Fibroblast of skin of abdomen (primary cell): ENCODE measurements at regions not wholly inside any gene's neighbourhood (a gene's known extent, or its start where the extent isn't known, plus 50 kb on each side); places are given as distances from the start of the nearest gene placed in this dataset.
"Not testable (repeated sequence)": the region's sequence is repeated elsewhere in the genome, so short reads cannot be mapped to it uniquely, and the experiment has no call there.

Source experiments
- DNase-seq: peaks from one replicate; pipeline ENCODE4 v3.0.0-alpha.2; 2013

DNA sequence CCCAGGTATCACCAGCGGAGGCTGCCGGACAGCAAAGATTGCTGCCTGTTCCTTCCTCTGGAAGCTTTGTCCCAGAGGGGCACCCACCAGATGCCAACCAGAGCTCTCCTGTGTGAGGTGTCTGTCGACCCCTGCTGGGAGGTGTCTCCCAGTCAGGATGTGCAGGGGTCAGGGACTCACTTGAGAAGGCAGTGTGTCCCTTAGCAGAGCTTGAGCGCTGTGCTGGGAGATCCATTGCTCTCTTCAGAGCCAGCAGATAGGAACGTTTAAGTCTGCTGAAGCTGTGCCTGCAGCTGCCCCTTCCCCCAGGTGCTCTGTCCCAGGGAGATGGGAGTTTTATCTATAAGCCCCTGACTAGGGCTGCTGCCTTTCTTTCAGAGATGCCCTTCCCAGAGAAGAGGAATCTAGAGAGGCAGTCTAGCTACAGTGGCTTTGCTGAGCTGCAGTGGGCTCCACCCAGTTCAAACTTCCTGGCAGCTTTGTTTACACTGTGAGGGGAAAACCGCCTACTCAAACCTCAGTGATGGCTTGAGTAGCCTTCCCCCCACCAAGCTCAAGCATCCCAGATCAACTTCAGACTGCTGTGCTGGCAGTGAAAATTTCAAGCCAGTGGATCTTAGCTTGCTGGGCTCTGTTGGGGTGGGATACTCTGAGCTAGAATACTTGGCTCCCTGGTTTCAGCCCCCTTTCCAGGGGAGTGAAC is 253.7 kb downstream of the SPATA31A6 start:
- not testable (repeated sequence) for DNase-seq

DNA sequence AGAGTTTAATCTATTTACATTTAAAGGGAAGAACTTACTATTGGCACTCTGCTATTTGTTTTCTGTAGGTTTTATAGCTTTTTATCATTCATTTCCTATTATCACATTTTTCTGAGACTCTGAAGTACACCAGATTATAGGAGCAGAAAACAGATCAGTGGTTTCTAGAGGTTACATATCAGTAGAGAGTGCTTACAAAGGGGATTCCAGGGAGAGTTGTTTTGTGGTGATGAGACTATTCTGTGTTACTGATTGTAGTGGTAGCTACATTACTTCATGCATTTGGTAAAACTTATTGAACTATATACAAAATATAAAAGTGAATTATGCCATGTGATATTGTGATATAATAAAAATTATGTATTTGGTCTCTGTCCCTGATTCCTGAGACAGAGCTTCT is 259.2 kb downstream of the SPATA31A6 start:
- DNase-seq: not testable (repeated sequence)

DNA sequence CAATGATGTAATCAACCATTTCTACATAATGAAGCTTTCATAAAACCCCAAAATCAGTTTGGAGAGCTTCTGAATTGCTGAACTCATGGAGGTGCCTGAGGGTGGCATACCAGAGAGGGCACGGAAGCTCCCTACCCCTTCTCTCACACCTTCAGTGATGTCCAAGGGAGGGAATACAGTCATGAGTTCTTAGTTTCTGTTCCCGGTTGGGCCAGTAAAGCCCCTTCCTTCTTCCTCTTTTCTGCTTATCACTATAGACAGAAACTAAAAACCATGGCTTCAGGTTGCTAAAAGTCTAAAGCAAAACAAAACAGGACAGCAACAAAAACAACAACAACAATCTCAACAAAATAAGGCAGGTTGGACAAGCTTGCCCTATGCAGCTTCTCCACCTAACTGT is 260.0 kb downstream of the SPATA31A6 start:
- DNase-seq: not testable (repeated sequence)

DNA sequence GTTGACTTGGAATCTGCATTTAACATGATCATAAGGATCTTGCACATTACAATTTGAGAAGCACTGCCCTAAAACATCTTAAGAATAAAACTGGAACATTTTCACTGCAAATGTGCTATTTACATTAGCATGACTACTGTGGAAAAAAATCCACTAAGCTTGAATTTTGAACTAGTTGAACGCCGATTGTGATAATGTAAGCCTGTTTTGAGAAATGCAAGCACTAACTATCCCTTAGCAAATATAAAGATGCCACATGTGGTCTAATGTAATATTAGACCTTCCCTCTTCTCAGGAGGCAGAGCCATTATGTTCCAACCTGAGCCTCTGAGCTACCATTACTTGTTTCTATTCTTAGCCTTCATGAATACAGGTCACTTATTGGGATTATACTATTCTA is 278.0 kb downstream of the SPATA31A6 start:
- DNase-seq: not testable (repeated sequence)

DNA sequence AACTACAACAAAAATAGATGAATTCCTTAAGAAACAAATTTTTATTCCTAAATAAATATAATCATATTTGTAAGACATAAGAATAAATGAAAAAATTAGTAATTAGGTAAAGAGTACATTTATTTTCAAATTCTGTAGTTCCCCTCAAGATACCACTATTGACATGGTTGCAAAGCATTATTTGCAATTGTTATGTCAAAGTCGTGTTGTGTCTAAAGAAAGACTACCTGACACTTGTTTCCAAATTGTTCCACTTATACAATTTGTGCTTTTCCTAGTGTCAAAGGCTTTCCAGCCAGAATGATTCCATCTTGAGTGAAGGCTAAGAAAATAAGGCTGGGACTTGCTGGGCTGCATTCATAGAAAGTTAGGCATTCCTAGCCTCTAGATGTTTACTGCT is 278.4 kb downstream of the SPATA31A6 start:
- DNase-seq: not testable (repeated sequence)

DNA sequence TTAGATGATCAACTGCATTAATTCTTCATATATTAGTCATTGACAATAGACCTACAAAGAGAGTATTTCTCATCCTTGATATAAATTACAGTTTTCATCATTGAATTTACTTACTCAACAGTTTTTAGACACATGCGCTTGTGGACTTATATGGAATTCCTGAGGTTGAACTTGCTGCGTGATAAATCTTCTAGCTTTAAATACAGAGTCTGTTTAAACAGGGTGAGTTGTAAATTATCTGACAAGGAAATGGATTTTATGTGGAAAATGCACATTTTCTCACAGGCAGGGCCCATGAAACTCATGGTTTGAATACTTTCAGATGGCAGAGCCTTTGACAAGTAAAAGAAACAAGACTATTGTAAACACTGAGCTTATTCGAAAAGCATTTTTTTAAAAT is 280.5 kb downstream of the SPATA31A6 start:
- peak; percentile 67 for DNase-seq

DNA sequence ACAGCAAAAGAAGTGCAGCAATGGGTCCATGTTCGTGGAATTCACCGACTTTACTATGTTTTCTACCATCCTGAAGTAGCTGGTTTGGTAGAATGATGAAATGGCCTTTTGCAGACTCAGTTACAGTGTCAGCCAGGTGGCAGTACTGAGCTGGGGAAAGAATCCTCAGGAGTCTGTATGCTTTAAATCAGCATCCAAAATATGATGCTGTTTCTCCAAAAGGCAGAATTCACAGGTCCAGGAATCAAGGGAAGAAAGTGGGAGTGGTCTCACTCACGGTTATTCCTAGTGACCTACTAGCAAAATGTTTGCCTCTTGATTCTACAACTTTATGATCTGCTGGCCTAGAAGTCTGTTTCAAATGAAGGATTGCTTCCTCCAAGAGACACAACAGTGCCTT is 287.1 kb downstream of the SPATA31A6 start:
- not testable (repeated sequence) for DNase-seq

DNA sequence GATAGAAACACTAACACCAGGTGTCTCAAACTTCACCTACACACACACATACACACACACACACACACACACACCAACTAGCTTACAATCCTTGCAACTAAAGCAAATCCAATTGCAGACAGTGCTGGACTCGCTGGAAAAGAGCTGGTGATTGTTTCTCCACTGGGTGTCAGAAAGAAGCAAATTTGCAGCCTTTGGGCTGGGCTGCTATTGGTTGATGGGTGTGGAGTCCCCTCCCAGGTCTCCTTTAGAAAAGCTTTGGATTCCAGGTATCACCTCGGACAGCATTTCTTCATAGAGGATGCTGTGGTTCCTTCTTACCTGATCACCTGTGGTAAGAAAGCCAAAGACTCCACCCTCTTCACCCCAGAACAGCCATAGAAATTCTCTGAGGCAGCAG is 307.5 kb downstream of the SPATA31A6 start:
- not testable (repeated sequence) for DNase-seq

DNA sequence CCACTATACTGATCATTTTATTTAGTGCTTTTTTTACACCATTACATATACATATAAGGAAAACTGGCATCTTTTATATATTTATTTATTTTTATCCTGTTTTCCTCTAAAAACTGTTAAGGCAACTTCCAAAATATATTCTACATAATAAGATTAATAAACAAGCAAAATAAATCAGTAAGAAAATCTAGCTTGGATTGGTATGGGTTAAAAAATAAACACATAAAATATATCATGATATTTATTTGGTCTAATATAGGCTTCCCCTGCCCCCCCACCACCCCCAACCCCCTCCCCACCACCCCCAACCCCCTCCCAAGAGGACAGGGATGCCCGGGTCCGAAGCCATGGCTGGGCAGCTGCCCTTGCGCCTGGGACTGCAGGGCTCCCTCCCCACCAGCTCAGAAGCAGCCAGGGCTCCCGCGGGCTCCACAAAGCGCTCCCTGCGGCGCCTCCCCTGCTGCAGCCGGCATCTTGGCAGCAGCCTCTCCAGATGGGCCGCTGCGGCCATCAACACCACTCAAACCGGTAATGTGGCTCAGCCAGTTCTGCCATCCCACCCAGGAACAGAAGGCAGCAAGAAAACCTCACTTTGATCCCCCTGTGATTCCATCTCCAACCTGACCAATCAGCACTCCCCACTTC is 319.3 kb downstream of the SPATA31A6 start:
- DNase-seq: not testable (repeated sequence)

DNA sequence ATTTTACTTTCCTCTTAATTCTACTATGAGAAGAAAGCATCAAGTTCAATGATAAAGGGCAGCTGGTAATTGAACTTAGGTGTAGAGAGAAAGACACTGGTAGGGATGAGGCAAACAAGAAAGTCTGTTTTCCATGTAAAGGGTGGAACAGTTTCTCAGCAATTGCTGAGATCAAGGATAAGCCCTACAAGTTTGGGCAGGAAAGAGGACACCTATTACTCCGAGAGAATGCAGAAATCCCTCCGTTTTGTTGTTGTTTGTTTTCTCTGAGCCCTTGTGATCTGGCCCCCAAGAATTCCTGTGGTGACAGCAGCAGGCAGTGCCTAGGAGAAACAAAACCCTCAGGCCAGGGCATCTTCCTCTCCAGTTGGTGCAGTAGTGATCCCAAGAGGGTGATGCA is 324.7 kb downstream of the SPATA31A6 start:
- DNase-seq: not testable (repeated sequence)

DNA sequence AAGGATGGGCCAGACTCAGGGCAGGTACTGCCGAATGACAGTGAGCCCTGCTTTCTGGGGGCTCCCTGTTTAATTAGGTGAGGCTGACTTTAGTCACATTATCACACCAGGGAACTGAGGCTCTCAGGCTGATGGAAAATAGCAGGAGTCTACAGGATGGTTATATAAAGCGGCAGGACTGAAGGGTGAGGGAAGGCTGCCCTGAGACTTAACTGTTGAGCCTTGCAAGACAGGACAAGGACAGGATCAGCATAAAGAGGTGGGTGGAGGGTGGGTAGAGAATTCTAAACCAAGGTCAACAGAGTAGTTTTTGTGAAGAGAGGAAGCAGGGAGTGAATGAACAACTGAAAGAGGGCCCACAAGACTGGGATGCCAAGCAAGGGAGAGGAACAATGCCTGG is 330.1 kb downstream of the SPATA31A6 start:
- not testable (repeated sequence) for DNase-seq

DNA sequence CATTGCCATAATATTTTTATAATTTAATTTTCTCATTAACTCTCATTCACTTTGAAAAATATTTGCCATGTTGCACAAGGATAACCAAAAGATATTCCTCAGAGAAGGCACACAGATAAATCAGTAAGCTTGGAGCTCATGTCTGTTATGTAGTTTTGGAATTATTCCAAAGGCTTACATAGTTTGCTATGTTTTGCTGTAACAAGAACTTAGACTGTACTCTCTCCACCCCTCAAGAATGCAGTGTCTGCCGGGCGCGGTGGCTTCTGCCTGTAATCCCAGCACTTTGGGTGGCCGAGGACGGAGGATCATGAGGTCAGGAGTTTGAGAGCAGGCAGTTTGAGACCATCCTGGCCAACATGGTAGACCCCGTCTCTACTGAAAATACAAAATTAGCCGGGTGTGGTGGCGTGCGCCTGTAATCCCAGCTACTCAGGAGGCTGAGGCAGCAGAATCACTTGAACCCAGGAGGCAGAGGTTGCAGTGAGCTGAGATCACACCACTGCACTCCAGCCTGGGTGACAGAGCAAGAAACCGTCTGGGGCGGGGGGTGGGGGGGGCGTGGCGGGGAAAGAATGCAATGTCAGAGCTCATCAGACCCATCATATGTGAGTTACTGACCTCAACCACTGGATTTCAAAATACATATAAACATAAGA is 351.0 kb downstream of the SPATA31A6 start:
- peak; percentile 33 for DNase-seq

DNA sequence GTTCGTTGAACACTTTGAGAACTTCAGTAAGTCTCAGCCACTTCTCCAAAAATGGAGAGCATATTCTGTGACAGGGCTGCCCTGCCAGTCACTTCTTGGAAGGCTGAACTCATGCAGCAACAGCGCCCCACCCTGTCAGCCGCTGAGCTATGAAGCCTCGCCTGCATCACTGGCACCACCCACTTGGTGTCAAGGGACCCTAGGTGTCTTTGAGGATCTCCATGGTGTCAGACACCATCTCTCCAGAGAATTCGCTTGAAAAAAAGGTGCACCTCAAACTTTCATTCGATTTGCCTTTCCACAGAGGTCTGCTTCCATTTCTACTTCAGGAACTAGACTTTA is 351.5 kb downstream of the SPATA31A6 start:
- not testable (repeated sequence) for DNase-seq

DNA sequence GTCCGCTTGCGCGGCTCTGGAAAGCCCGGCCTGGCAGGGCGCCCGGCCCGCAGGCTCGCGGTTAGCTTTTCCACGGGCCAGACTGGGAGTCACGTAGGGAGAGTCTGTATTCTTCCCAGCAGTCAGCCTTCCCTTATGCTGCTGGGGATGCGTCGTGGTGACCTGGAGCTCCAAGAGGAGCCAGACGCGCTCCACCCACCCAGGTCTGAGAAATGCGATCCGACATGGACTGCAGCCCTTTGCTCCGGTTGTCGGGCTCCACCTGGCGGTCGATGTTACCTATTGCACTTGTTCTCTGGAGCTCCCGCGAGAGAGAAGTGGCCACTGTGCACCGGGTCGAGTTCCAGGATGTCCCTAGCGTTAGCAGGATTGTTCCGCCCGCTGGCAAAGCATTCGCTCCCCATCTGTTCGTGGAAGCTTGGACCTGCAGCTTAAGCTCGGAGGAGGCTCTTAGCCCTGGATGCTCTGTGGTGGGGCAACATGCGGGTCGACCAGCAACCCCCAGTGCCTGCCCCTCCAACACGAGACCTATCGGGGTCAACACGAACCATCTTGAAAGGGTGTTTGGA is 367.4 kb downstream of the SPATA31A6 start:
- DNase-seq: not testable (repeated sequence)

DNA sequence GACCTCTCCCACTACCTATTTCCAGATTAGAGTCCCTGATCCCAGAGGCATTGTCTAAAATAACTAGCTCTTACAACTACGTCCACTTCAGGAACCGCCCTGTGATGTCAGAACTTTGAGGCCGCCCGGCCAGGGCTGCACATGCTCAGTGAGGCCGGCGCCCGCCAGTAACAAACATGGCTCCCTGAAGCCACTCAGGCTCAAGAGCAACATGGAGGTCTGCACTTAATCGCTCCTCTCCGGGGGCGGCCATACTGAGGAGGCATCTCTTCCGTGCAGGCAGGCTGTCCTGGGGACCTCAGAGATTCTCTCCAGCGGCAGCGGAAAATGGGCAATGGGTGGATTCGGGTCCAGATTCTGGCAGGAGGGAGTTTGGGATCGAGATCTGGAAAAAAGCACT is 385.1 kb downstream of the SPATA31A6 start:
- not testable (repeated sequence) for DNase-seq

DNA sequence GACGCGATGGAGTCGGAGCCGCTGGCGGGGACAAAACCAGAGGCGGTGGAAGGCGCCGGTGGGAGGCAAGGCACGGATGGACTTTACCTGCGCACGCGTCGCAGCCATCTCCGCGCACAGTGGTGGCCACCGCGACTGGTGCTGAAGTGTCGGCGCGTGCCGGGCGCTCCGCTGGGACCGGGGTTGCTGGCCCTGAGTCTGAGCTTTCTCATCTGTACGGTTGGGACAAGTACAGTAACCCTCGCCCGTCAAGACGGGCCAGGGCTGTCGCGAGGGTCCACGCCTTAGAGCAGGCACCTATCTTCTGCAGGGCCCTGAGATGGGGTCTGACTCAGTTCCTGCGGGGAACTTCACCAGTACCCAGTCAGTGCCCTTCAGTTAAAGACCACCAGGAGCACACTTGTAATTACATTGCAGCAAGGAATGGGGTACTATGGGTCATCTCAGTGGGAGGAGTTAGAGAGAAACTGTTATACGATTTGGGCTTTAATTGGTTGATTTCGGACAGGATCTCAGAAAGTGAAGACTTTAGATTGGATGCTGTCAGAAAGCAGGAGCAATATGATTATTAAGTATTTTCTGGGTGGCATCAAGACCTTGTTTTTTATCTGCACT is 385.6 kb downstream of the SPATA31A6 start:
- not testable (repeated sequence) for DNase-seq

DNA sequence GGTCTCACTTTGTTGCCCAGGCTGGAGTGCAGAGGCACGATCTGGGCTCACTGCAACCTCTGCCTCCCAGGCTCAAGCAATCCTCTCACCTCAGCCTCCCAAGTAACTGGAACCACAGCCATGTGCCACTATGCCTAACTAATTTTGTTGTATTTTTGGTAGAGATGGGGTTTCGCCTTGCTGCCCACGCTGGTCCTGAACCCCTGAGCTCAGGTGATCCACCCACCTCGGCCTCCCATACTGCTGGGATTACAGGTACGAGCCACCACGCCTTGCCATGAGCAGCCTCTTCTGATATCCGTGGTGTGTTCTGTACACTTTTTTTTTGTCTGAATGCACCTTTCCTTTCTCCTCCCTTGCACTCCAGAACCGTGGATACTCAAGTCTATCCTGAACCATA is 394.4 kb downstream of the SPATA31A6 start:
- not testable (repeated sequence) for DNase-seq
